Peyer's patch (tissue), 4 donors: ENCODE measurements at regions not wholly inside any gene's neighbourhood (a gene's known extent, or its start where the extent isn't known, plus 50 kb on each side); places are given as distances from the start of the nearest gene placed in this dataset.

Experiments
- CTCF ChIP-seq, 6 experiments: fragments of 450-650 bp in 4 of 6; fragments of 200-600 bp in 2 of 6; sonication (generic) in 1 of 6; IDR thresholded peaks; one replicate each; pipeline ENCODE4 v1.5.1; 2017 to 2019; ENCODE audit warnings: antibody characterized with exemption in 6 of 6, mild to moderate bottlenecking in 3 of 6, moderate library complexity in 1 of 6
- POLR2A ChIP-seq, 2 donors: fragments of 450-650 bp; IDR thresholded peaks; one replicate each; pipeline ENCODE4 v1.5.1; 2017; ENCODE audit warnings: antibody characterized with exemption in 2 of 2, mild to moderate bottlenecking in 2 of 2, moderate library complexity in 2 of 2

GRCh38 chr10:78471723-78472550 lies 438.3 kb downstream of the RPS24 start:
- TF ChIP-seq CTCF (IDR thresholded peaks at IDR 0.05) (no peak), POLR2A (IDR thresholded peaks at IDR 0.05) (no peak)
